GM12878 (cell line): ENCODE measurements at regions not wholly inside any gene's neighbourhood (a gene's known extent, or its start where the extent isn't known, plus 50 kb on each side); places are given as distances from the start of the nearest gene placed in this dataset.

Experiments used
- ATAC-seq: fragments of 200-7000 bp; cut with Tn5 transposase; 3 replicates; pipeline ENCODE4 v1.9.1; 2020; ENCODE audit warnings: mild to moderate bottlenecking, moderate library complexity
- BruUV-seq: library from RNA; stranded (reverse); fragments of 400-500 nt; replicated peaks from 2 replicates; lab custom pipeline; 2021; lab: Mats Ljungman, UMichigan
- CTCF ChIA-PET: fragments of 300-600 bp; sonication (Branson Sonifier 250); formaldehyde crosslinking; extraction: SDS; loops from one replicate; lab custom pipeline; 2021; ENCODE audit warnings: inconsistent platforms; lab: Yijun Ruan, JAX
- POLR2A ChIA-PET: fragments of 350-600 bp; formaldehyde crosslinking; extraction: SDS; loops from one replicate; lab custom pipeline; 2021; ENCODE audit warnings: inconsistent platforms; lab: Charles Lee
- RAD21 ChIA-PET: fragments of 300-600 bp; sonication (Branson Sonifier 250); formaldehyde crosslinking; loops from one replicate; lab custom pipeline; 2023; ENCODE audit warnings: antibody characterized with exemption; ENCODE audit not compliant: unreplicated experiment; lab: Charles Lee
- SMC1A ChIA-PET: fragments of 300-600 bp; sonication (Branson Sonifier 250); formaldehyde crosslinking; loops from one replicate; lab custom pipeline; 2023; ENCODE audit not compliant: unreplicated experiment, uncharacterized antibody; lab: Charles Lee
- DNase-seq: peaks from one replicate; pipeline ENCODE4 v3.0.0-alpha.2; 2011; ENCODE audit warnings: low read depth, low spot score
- FAIRE-seq: peaks from 3 replicates; lab custom pipeline; 2011; peaks lifted over from hg19 to GRCh38; lab: Jason Lieb, UNC
- H2AFZ ChIP-seq: 2 replicates; pipeline ENCODE4 v1.6.0; 2011; ENCODE audit warnings: low read depth, low read length, control low read depth; ENCODE audit not compliant: control insufficient read depth
- H3K27ac ChIP-seq: 2 replicates; pipeline ENCODE4 v1.5.1; 2011; ENCODE audit warnings: control low read depth; ENCODE audit not compliant: control insufficient read depth, insufficient read depth
- H3K27me3 ChIP-seq, 2 experiments: replicated peaks in 1 of 2; 2 replicates each; pipeline versions ENCODE4 v1.6.0 to v1.6.1; 2011; ENCODE audit warnings: low read length in 1 of 2; ENCODE audit not compliant: control insufficient read depth in 2 of 2, insufficient read depth in 2 of 2
- H3K36me3 ChIP-seq, 2 experiments: 2 replicates each; pipeline ENCODE4 v1.5.1; 2011; ENCODE audit warnings: low read length in 1 of 2; ENCODE audit not compliant: control insufficient read depth in 2 of 2, insufficient read depth in 2 of 2
- H3K4me1 ChIP-seq: 2 replicates; pipeline ENCODE4 v1.6.1; 2011; ENCODE audit warnings: mild to moderate bottlenecking, low read length, moderate library complexity, mixed read lengths; ENCODE audit not compliant: control insufficient read depth, insufficient read depth
- H3K4me2 ChIP-seq: 2 replicates; pipeline ENCODE4 v1.6.0; 2011; ENCODE audit warnings: control low read depth; ENCODE audit not compliant: control insufficient read depth, insufficient read depth
- H3K4me3 ChIP-seq: fragments of 200-600 bp; sonication (generic); 2 replicates; pipeline ENCODE4 v1.5.1; 2016
- H3K79me2 ChIP-seq: 2 replicates; pipeline ENCODE4 v1.6.0; 2011; ENCODE audit warnings: low read length; ENCODE audit not compliant: control insufficient read depth, insufficient read depth
- H3K9ac ChIP-seq: 2 replicates; pipeline ENCODE4 v1.8.0; 2011; ENCODE audit warnings: low read length, control low read depth, mixed read lengths; ENCODE audit not compliant: control insufficient read depth, insufficient read depth
- H3K9me3 ChIP-seq: replicated peaks from 3 replicates; pipeline ENCODE4 v1.5.1; 2011; ENCODE audit warnings: mild to moderate bottlenecking, low read length; ENCODE audit not compliant: control insufficient read depth, insufficient read depth
- H4K20me1 ChIP-seq: 2 replicates; pipeline ENCODE4 v1.6.0; 2011; ENCODE audit not compliant: control insufficient read depth, insufficient read depth
- MEF2B ChIP-seq: fragments of 450-650 bp; IDR thresholded peaks from 2 replicates; pipeline ENCODE4 v1.6.1; 2018; ENCODE audit warnings: mild to moderate bottlenecking, moderate library complexity; ENCODE audit not compliant: partially characterized antibody, poor library complexity, severe bottlenecking
- PAX8 ChIP-seq: fragments of 450-650 bp; IDR thresholded peaks from 2 replicates; pipeline ENCODE4 v1.6.1; 2017; ENCODE audit warnings: mild to moderate bottlenecking, moderate library complexity
- SUZ12 ChIP-seq: fragments of 200-600 bp; sonication (generic); IDR thresholded peaks from one replicate; pipeline ENCODE4 v1.6.1; 2018; ENCODE audit warnings: antibody characterized with exemption, mild to moderate bottlenecking; ENCODE audit not compliant: unreplicated experiment
- WRNIP1 ChIP-seq: IDR thresholded peaks from 2 replicates; pipeline ENCODE4 v1.6.1; 2011; ENCODE audit warnings: low read depth, low read length, improper control_type of control experiment, borderline replicate concordance
- ZNF217 ChIP-seq: fragments of 450-650 bp; IDR thresholded peaks from 2 replicates; pipeline ENCODE4 v1.6.1; 2017; ENCODE audit warnings: antibody characterized with exemption, mild to moderate bottlenecking
- ZZZ3 ChIP-seq: IDR thresholded peaks from 2 replicates; pipeline ENCODE4 v1.6.1; 2011; ENCODE audit warnings: low read depth; ENCODE audit not compliant: control insufficient read depth, insufficient read length
- WGBS: methylation state at CpG from one replicate; pipeline ENCODE4 v1.1.6; 2016; ENCODE audit warnings: low lambda C conversion rate; ENCODE audit not compliant: insufficient replicate concordance, insufficient coverage; ENCODE audit errors: missing lambda C conversion rate; 5-methylcytosine and 5-hydroxymethylcytosine counted together
- in situ Hi-C: fragments of 300-500 bp; cut with MboI; formaldehyde crosslinking; loops from 9 replicates; pipeline ENCODE4 v1.14.3; 2018; ENCODE audit warnings: mixed read lengths
- intact Hi-C: fragments of 100-400 bp; cut with micrococcal nuclease; formaldehyde crosslinking; loops from one replicate; pipeline ENCODE4 v1.14.2; 2022; ENCODE audit not compliant: unreplicated experiment
- TF ChIP-seq, protein P1 (sequence below): fragments of 450-650 bp; IDR thresholded peaks from 2 replicates; pipeline ENCODE4 v1.6.1; 2018; ENCODE audit warnings: borderline replicate concordance, mild to moderate bottlenecking; ENCODE audit not compliant: partially characterized antibody
- TF ChIP-seq, protein P2 (sequence below): fragments of 450-650 bp; formaldehyde crosslinking; IDR thresholded peaks from 2 replicates; pipeline ENCODE4 v1.5.0; 2022; ENCODE audit warnings: mild to moderate bottlenecking, missing genetic modification characterization

DNA sequence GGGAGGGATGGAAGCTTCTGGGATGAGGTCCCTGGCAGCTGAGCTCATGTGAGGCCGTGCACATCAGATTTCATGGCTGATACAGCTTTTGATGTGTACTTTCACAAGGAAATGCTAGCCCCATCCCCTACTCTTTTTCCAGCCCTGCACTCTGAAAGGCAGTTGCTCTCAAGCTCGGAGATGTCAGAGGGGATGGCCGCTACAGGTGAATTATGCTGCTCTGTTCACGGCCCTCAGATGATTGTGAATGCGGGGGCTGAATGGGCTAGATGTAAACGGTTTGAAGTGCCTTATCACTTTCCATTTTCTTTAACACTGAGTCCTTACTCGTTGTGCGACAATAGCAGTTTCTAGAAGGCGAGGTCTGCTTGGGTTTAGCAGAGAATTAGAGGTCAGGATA is 88.0 kb upstream of the RASGRF1 start:
- Histone ChIP-seq H3K9ac (no peak overlapping the region), H4K20me1 (no peaks in the 10 kb centered on the region), H3K36me3 (no peaks in the 10 kb centered on the region), H2AFZ (no peak overlapping the region), H3K4me3 (no peak overlapping the region), H3K4me2 (no peak overlapping the region), H3K79me2 (no peaks in the 10 kb centered on the region), H3K27me3 (peaks cover 0 to 4% of the 10 kb centered on the region in 2 experiments; a peak in 2 of 4 replicates), H3K4me1 (no peaks in the 10 kb centered on the region), H3K27ac (no peak overlapping the region), H3K9me3 (no peaks in the 10 kb centered on the region)
- CTCF ChIA-PET = interaction anchor here (1.1 to 1.3 kb wide), 3 partner anchors 13 to 151 kb away, joined by 3 to 5 read pairs (median 4); no protein-coding TSS in a partner anchor
- intact Hi-C loops = no loop called here
- POLR2A ChIA-PET = no interaction called here
- no peak for DNase-seq
- no peak for ATAC-seq
- 38% methylated on average over 9 of the region's 9 CpGs for WGBS
- RAD21 ChIA-PET = no interaction called here
- BruUV-seq = no TSS peak
- TF ChIP-seq ZZZ3 (no peak), WRNIP1 (no peak), PAX8 (no peak), ZNF217 (no peak), SUZ12 (no peak), MEF2B (no peak)
- TF ChIP-seq, protein P1, sequence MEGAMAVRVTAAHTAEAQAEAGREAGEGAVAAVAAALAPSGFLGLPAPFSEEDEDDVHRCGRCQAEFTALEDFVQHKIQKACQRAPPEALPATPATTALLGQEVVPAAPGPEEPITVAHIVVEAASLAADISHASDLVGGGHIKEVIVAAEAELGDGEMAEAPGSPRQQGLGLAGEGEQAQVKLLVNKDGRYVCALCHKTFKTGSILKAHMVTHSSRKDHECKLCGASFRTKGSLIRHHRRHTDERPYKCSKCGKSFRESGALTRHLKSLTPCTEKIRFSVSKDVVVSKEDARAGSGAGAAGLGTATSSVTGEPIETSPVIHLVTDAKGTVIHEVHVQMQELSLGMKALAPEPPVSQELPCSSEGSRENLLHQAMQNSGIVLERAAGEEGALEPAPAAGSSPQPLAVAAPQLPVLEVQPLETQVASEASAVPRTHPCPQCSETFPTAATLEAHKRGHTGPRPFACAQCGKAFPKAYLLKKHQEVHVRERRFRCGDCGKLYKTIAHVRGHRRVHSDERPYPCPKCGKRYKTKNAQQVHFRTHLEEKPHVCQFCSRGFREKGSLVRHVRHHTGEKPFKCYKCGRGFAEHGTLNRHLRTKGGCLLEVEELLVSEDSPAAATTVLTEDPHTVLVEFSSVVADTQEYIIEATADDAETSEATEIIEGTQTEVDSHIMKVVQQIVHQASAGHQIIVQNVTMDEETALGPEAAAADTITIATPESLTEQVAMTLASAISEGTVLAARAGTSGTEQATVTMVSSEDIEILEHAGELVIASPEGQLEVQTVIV = no peak
- TF ChIP-seq, protein P2, sequence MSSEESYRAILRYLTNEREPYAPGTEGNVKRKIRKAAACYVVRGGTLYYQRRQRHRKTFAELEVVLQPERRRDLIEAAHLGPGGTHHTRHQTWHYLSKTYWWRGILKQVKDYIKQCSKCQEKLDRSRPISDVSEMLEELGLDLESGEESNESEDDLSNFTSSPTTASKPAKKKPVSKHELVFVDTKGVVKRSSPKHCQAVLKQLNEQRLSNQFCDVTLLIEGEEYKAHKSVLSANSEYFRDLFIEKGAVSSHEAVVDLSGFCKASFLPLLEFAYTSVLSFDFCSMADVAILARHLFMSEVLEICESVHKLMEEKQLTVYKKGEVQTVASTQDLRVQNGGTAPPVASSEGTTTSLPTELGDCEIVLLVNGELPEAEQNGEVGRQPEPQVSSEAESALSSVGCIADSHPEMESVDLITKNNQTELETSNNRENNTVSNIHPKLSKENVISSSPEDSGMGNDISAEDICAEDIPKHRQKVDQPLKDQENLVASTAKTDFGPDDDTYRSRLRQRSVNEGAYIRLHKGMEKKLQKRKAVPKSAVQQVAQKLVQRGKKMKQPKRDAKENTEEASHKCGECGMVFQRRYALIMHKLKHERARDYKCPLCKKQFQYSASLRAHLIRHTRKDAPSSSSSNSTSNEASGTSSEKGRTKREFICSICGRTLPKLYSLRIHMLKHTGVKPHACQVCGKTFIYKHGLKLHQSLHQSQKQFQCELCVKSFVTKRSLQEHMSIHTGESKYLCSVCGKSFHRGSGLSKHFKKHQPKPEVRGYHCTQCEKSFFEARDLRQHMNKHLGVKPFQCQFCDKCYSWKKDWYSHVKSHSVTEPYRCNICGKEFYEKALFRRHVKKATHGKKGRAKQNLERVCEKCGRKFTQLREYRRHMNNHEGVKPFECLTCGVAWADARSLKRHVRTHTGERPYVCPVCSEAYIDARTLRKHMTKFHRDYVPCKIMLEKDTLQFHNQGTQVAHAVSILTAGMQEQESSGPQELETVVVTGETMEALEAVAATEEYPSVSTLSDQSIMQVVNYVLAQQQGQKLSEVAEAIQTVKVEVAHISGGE (CRISPR knock-in tag) = no peak
- no peak for FAIRE-seq
- in situ Hi-C loops = no loop called here
- SMC1A ChIA-PET = interaction anchor here (1.1 kb wide), 1 partner anchor 12 kb away, joined by 4 read pairs; no protein-coding TSS in a partner anchor
